ENCODE measurements at regions not wholly inside any gene's neighbourhood (a gene's known extent, or its start where the extent isn't known, plus 50 kb on each side); places are given as distances from the start of the nearest gene placed in this dataset.
A peak's percentile ranks its signal among the peaks of the same experiment; 100 is the strongest.
"Not testable (repeated sequence)": the region's sequence is repeated elsewhere in the genome, so short reads cannot be mapped to it uniquely, and the experiment has no call there.

- H3K4me3 Mint-ChIP-seq, result no peak overlapping the region
- ATAC-seq (no peak), DNase-seq (no peak)
- H3K4me1 ChIP-seq (ENCODE audit: control insufficient read depth in 2 of 2, insufficient read depth in 2 of 2, low read length in 2 of 2), result no peaks in the 10 kb centered on the region
- H3K9me3 ChIP-seq (ENCODE audit: control insufficient read depth in 2 of 3, low read length in 3 of 3), result peaks cover 0 to 6% (median 0%) of the 10 kb centered on the region in 3 experiments
- H3K27me3 Mint-ChIP-seq, result peaks cover 4 to 78% (median 62%) of the 10 kb centered on the region in 5 donors
- no peak overlapping the region for H3K27ac Mint-ChIP-seq
- no peaks in the 10 kb centered on the region for H3K27me3 ChIP-seq (ENCODE audit: control insufficient read depth in 2 of 2, insufficient read depth in 2 of 2, low read length in 2 of 2)
- H3K4me3 ChIP-seq (ENCODE audit: low read length), result no peak overlapping the region
- CTCF ChIA-PET, result no interaction called here
- POLR2A ChIA-PET, result no interaction called here
- H3K4me1 Mint-ChIP-seq, result no peaks in the 10 kb centered on the region
- peaks cover 0 to 11% (median 5%) of the 10 kb centered on the region in 5 donors for H3K36me3 Mint-ChIP-seq
- peaks cover 4 to 58% (median 31%) of the 10 kb centered on the region in 11 donors for H3K9me3 Mint-ChIP-seq
- intact Hi-C loops (cut with micrococcal nuclease), result no loop called here
- no peak overlapping the region for H3K27ac ChIP-seq (ENCODE audit: low read depth, low read length)
- no peaks in the 10 kb centered on the region for H3K36me3 ChIP-seq (ENCODE audit: control insufficient read depth in 2 of 3, insufficient read depth in 3 of 3, low read length in 3 of 3)
Observed at GRCh38 chr7:65276822-65277221, 96.8 kb upstream of the ZNF92 start.

- H3K9me3 ChIP-seq (ENCODE audit: control insufficient read depth in 2 of 3, low read length in 3 of 3); H3K4me1 ChIP-seq (ENCODE audit: control insufficient read depth in 2 of 2, insufficient read depth in 2 of 2, low read length in 2 of 2); H3K36me3 ChIP-seq (ENCODE audit: control insufficient read depth in 2 of 3, insufficient read depth in 3 of 3, low read length in 3 of 3); H3K27ac Mint-ChIP-seq; CTCF ChIA-PET; DNase-seq; intact Hi-C loops (cut with micrococcal nuclease); POLR2A ChIA-PET; H3K27ac ChIP-seq (ENCODE audit: low read depth, low read length); H3K36me3 Mint-ChIP-seq; ATAC-seq; H3K27me3 ChIP-seq (ENCODE audit: control insufficient read depth in 2 of 2, insufficient read depth in 2 of 2, low read length in 2 of 2); H3K4me3 ChIP-seq (ENCODE audit: low read length); H3K4me3 Mint-ChIP-seq: not testable (repeated sequence)
- Mint-ChIP-seq H3K27me3 (peaks cover 34 to 80% (median 77%) of the 10 kb centered on the region in 5 donors), H3K4me1 (peaks cover 4 to 14% (median 11%) of the 10 kb centered on the region in 7 donors), H3K9me3 (peaks cover 4 to 44% (median 28%) of the 10 kb centered on the region in 11 donors)
Observed at GRCh38 chr7:65271502-65271901, 102.2 kb upstream of the ZNF92 start.

GRCh38 chr7:65269150-65269856 lies 104.4 kb upstream of the ZNF92 start:
- no peak for ATAC-seq
- Histone ChIP-seq H3K4me1 (ENCODE audit: control insufficient read depth in 2 of 2, insufficient read depth in 2 of 2, low read length in 2 of 2) (no peaks in the 10 kb centered on the region), H3K27ac (ENCODE audit: low read depth, low read length) (no peak overlapping the region), H3K36me3 (ENCODE audit: control insufficient read depth in 2 of 3, insufficient read depth in 3 of 3, low read length in 3 of 3) (no peaks in the 10 kb centered on the region), H3K27me3 (ENCODE audit: control insufficient read depth in 2 of 2, insufficient read depth in 2 of 2, low read length in 2 of 2) (no peaks in the 10 kb centered on the region), H3K4me3 (ENCODE audit: low read length) (peak overlapping the region; percentile 24), H3K9me3 (ENCODE audit: control insufficient read depth in 2 of 3, low read length in 3 of 3) (no peaks in the 10 kb centered on the region)
- intact Hi-C loops (cut with micrococcal nuclease), result no loop called here
- DNase-seq, result peak in 1 of 9 donors; percentile 52
- POLR2A ChIA-PET, result no interaction called here
- H3K27me3 Mint-ChIP-seq, result peaks cover 34 to 73% (median 62%) of the 10 kb centered on the region in 5 donors
- peaks cover 4 to 14% (median 11%) of the 10 kb centered on the region in 7 donors for H3K4me1 Mint-ChIP-seq
- H3K9me3 Mint-ChIP-seq, result peaks cover 0 to 29% (median 12%) of the 10 kb centered on the region in 11 donors
- CTCF ChIA-PET, result interaction anchor here (0.7 kb wide), 1 partner anchor 52 kb away, joined by 4 read pairs; no protein-coding TSS in a partner anchor
- H3K4me3 Mint-ChIP-seq, result peak overlapping the region; percentile 49 to 84 (median 77)
- no peaks in the 10 kb centered on the region for H3K36me3 Mint-ChIP-seq
- H3K27ac Mint-ChIP-seq, result no peak overlapping the region

GRCh38 chr7:65268782-65269149 lies 104.9 kb upstream of the ZNF92 start:
- Histone ChIP-seq H3K4me1 (ENCODE audit: control insufficient read depth in 2 of 2, insufficient read depth in 2 of 2, low read length in 2 of 2) (no peaks in the 10 kb centered on the region), H3K27me3 (ENCODE audit: control insufficient read depth in 2 of 2, insufficient read depth in 2 of 2, low read length in 2 of 2) (no peaks in the 10 kb centered on the region), H3K9me3 (ENCODE audit: control insufficient read depth in 2 of 3, low read length in 3 of 3) (no peaks in the 10 kb centered on the region), H3K27ac (ENCODE audit: low read depth, low read length) (no peak overlapping the region), H3K36me3 (ENCODE audit: control insufficient read depth in 2 of 3, insufficient read depth in 3 of 3, low read length in 3 of 3) (no peaks in the 10 kb centered on the region), H3K4me3 (ENCODE audit: low read length) (no peak overlapping the region)
- H3K27ac Mint-ChIP-seq, result no peak overlapping the region
- H3K27me3 Mint-ChIP-seq, result peaks cover 34 to 67% (median 56%) of the 10 kb centered on the region in 5 donors
- intact Hi-C loops (cut with micrococcal nuclease), result no loop called here
- ChIA-PET CTCF (interaction anchor here (0.7 kb wide), 1 partner anchor 53 kb away, joined by 4 read pairs; no protein-coding TSS in a partner anchor), POLR2A (no interaction called here)
- no peaks in the 10 kb centered on the region for H3K36me3 Mint-ChIP-seq
- H3K9me3 Mint-ChIP-seq, result peaks cover 0 to 26% (median 11%) of the 10 kb centered on the region in 11 donors
- DNase-seq (no peak), ATAC-seq (no peak)
- H3K4me3 Mint-ChIP-seq, result peak overlapping the region; percentile 49 to 84 (median 77)
- H3K4me1 Mint-ChIP-seq, result peaks cover 4 to 14% (median 11%) of the 10 kb centered on the region in 7 donors

- DNase-seq (no peak), ATAC-seq (no peak)
- peaks cover 0 to 6% (median 0%) of the 10 kb centered on the region in 11 donors for H3K9me3 Mint-ChIP-seq
- H3K27ac Mint-ChIP-seq, result no peak overlapping the region
- H3K9me3 ChIP-seq (ENCODE audit: control insufficient read depth in 2 of 3, low read length in 3 of 3), result no peaks in the 10 kb centered on the region
- H3K27ac ChIP-seq (ENCODE audit: low read depth, low read length), result no peak overlapping the region
- H3K4me3 Mint-ChIP-seq, result no peak overlapping the region
- no peaks in the 10 kb centered on the region for H3K36me3 ChIP-seq (ENCODE audit: control insufficient read depth in 2 of 3, insufficient read depth in 3 of 3, low read length in 3 of 3)
- no peaks in the 10 kb centered on the region for H3K4me1 ChIP-seq (ENCODE audit: control insufficient read depth in 2 of 2, insufficient read depth in 2 of 2, low read length in 2 of 2)
- ChIA-PET CTCF (no interaction called here), POLR2A (no interaction called here)
- intact Hi-C loops (cut with micrococcal nuclease), result no loop called here
- no peaks in the 10 kb centered on the region for H3K27me3 ChIP-seq (ENCODE audit: control insufficient read depth in 2 of 2, insufficient read depth in 2 of 2, low read length in 2 of 2)
- peaks cover 23 to 44% (median 36%) of the 10 kb centered on the region in 5 donors for H3K27me3 Mint-ChIP-seq
- no peak overlapping the region for H3K4me3 ChIP-seq (ENCODE audit: low read length)
- H3K4me1 Mint-ChIP-seq, result peaks cover 4 to 14% (median 11%) of the 10 kb centered on the region in 7 donors
- H3K36me3 Mint-ChIP-seq, result no peaks in the 10 kb centered on the region
Observed at GRCh38 chr7:65265933-65266519, 107.6 kb upstream of the ZNF92 start.

- Histone ChIP-seq H3K27me3 (ENCODE audit: control insufficient read depth in 2 of 2, insufficient read depth in 2 of 2, low read length in 2 of 2) (no peaks in the 10 kb centered on the region), H3K27ac (ENCODE audit: low read depth, low read length) (no peak overlapping the region), H3K4me3 (ENCODE audit: low read length) (no peak overlapping the region), H3K36me3 (ENCODE audit: control insufficient read depth in 2 of 3, insufficient read depth in 3 of 3, low read length in 3 of 3) (no peaks in the 10 kb centered on the region), H3K4me1 (ENCODE audit: control insufficient read depth in 2 of 2, insufficient read depth in 2 of 2, low read length in 2 of 2) (no peaks in the 10 kb centered on the region), H3K9me3 (ENCODE audit: control insufficient read depth in 2 of 3, low read length in 3 of 3) (no peaks in the 10 kb centered on the region)
- Mint-ChIP-seq H3K27me3 (peaks cover 12 to 30% (median 25%) of the 10 kb centered on the region in 5 donors), H3K9me3 (peaks cover 0 to 6% (median 0%) of the 10 kb centered on the region in 11 donors), H3K4me3 (no peak overlapping the region), H3K36me3 (no peaks in the 10 kb centered on the region), H3K4me1 (peaks cover 0 to 4% (median 4%) of the 10 kb centered on the region in 7 donors), H3K27ac (no peak overlapping the region)
- DNase-seq (no peak), ATAC-seq (no peak)
- POLR2A ChIA-PET, result no interaction called here
- intact Hi-C loops (cut with micrococcal nuclease), result no loop called here
- CTCF ChIA-PET, result no interaction called here
Observed at GRCh38 chr7:65264258-65264657, 109.4 kb upstream of the ZNF92 start.

GRCh38 chr7:65260673-65261072 lies 113.0 kb upstream of the ZNF92 start:
- H3K4me1 Mint-ChIP-seq; H3K9me3 ChIP-seq (ENCODE audit: control insufficient read depth in 2 of 3, low read length in 3 of 3); POLR2A ChIA-PET; H3K4me1 ChIP-seq (ENCODE audit: control insufficient read depth in 2 of 2, insufficient read depth in 2 of 2, low read length in 2 of 2); CTCF ChIA-PET; H3K27ac Mint-ChIP-seq; H3K36me3 ChIP-seq (ENCODE audit: control insufficient read depth in 2 of 3, insufficient read depth in 3 of 3, low read length in 3 of 3); DNase-seq; H3K27me3 ChIP-seq (ENCODE audit: control insufficient read depth in 2 of 2, insufficient read depth in 2 of 2, low read length in 2 of 2); H3K27ac ChIP-seq (ENCODE audit: low read depth, low read length); ATAC-seq; H3K36me3 Mint-ChIP-seq; H3K4me3 Mint-ChIP-seq; H3K9me3 Mint-ChIP-seq; H3K4me3 ChIP-seq (ENCODE audit: low read length); intact Hi-C loops (cut with micrococcal nuclease); H3K27me3 Mint-ChIP-seq: not testable (repeated sequence)

All from naive thymus-derived CD4-positive, alpha-beta T cell (primary cell).